ENCODE measurements at regions not wholly inside any gene's neighbourhood (a gene's known extent, or its start where the extent isn't known, plus 50 kb on each side); places are given as distances from the start of the nearest gene placed in this dataset.
"Not testable (repeated sequence)": the region's sequence is repeated elsewhere in the genome, so short reads cannot be mapped to it uniquely, and the experiment has no call there.

DNA sequence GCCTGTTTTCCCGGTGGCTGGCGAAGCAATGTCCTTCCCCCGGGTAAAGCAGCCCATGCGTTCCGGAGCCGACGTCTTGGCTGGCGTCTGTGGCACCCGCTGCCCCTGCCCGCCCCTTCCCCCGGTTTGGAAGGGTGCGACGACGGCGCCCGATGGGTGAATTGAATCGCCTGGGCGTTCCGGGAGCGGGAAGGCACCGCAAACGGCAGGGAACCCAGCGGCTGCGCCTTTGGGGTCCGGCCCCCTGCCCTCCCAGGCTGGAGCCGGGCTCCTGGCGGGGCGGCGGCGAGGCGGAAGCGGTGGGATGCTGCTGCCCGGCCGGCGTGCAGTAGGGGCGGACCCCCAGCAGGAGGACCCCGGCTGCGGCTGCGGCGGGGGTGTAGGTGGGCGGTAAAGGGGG lies 123.6 kb upstream of the RHOU start:
- DNase-seq, result not testable (repeated sequence)

DNA sequence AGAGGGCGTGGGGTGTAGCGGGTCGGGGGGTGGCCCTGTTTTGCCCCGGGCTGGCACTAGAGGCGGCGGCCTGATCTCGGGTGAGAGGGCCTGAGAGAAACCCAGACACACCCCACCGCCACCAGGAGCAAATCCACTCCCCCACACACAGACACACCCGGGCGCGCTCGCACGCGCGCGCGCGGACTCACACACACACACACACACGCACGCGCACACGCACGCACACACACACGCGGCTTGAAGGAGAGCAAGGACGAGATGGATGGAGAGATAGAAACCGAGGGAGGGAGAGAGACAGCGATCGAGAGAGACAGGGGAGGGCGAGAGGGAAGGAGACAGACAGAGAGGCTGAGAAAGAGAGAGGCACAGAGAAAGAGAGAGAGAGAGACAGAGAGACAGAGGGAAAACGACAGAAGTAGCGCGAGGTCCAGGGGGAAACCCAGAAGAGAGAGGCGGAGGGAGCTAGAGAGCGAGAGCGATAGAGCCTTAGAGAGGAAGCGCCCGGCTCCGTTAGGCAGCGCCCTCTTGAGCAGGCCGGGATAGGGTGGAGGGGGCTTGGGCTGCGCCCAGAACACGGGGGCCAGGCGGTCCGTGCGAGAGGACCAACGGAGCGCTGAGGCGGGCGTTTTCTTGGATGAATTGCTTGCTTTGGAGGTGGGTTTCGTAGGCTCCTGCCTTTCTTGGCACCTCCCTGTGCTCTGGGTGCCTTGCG lies 113.1 kb upstream of the RHOU start:
- DNase-seq, result not testable (repeated sequence)

DNA sequence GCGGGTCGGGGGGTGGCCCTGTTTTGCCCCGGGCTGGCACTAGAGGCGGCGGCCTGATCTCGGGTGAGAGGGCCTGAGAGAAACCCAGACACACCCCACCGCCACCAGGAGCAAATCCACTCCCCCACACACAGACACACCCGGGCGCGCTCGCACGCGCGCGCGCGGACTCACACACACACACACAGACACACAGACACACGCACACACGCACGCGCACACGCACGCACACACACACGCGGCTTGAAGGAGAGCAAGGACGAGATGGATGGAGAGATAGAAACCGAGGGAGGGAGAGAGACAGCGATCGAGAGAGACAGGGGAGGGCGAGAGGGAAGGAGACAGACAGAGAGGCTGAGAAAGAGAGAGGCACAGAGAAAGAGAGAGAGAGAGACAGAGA lies 108.8 kb upstream of the RHOU start:
- not testable (repeated sequence) for DNase-seq

DNA sequence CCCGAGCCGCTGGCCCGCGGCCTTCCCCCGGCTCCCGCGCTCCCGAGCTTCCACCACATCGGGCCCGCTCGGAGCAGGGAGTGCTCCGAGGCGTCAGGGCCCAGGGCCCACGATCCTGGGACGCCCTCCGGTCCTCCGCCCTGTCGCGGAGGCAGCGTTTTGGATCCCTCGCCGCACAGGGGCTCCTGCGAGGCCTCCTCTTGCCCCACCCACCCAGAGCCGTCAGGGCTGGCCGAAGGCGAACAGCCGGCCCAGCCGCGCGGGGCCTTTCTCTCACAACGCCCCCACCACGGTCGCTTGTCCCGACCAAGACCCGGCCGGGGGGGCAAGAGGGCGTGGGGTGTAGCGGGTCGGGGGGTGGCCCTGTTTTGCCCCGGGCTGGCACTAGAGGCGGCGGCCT lies 102.4 kb upstream of the RHOU start:
- not testable (repeated sequence) for DNase-seq

DNA sequence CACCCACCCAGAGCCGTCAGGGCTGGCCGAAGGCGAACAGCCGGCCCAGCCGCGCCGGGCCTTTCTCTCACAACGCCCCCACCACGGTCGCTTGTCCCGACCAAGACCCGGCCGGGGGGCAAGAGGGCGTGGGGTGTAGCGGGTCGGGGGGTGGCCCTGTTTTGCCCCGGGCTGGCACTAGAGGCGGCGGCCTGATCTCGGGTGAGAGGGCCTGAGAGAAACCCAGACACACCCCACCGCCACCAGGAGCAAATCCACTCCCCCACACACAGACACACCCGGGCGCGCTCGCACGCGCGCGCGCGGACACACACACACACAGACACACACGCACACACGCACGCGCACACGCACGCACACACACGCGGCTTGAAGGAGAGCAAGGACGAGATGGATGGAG lies 100.0 kb upstream of the RHOU start:
- peak; percentile 80 for DNase-seq

DNA sequence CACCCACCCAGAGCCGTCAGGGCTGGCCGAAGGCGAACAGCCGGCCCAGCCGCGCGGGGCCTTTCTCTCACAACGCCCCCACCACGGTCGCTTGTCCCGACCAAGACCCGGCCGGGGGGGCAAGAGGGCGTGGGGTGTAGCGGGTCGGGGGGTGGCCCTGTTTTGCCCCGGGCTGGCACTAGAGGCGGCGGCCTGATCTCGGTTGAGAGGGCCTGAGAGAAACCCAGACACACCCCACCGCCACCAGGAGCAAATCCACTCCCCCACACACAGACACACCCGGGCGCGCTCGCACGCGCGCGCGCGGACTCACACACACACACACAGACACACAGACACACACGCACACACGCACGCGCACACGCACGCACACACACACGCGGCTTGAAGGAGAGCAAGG lies 97.8 kb upstream of the RHOU start:
- DNase-seq, result not testable (repeated sequence)

DNA sequence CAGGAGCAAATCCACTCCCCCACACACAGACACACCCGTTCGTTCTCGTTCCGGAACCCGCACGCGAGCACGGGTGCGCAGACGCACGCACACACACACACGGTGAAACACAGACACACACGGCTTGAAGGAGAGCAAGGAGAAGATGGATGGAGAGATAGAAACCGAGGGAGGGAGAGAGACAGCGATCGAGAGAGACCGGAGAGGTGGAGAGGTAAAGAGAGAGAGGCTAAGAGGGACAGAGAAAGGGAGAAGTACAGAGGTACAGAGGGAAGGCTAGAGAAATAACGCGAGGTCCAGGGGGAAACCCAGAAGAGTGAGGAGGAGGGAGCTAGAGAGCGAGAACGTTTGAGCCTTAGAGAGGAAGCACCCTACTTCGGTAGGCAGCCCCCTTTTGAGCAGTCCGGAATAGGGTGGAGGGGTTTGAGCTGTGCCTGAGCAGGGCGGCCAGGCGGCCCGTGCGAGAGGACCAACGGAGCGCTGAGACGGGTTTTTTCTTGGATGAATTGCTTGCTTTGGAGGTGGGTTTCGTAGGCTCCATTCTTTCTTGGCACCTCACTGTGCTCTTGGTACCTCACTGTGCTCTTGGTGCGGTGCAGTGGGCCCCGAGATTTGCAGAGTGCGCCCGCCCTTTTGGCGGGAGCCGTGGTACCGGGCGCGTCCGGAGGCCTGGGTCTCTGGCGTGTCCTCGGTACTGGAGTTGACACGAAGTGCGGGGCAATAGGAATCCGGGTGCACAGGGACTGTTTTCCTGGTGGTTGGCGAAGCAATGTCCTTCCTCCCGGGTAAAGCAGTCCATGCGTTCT lies 88.4 kb upstream of the RHOU start:
- peak; percentile 72 for DNase-seq

DNA sequence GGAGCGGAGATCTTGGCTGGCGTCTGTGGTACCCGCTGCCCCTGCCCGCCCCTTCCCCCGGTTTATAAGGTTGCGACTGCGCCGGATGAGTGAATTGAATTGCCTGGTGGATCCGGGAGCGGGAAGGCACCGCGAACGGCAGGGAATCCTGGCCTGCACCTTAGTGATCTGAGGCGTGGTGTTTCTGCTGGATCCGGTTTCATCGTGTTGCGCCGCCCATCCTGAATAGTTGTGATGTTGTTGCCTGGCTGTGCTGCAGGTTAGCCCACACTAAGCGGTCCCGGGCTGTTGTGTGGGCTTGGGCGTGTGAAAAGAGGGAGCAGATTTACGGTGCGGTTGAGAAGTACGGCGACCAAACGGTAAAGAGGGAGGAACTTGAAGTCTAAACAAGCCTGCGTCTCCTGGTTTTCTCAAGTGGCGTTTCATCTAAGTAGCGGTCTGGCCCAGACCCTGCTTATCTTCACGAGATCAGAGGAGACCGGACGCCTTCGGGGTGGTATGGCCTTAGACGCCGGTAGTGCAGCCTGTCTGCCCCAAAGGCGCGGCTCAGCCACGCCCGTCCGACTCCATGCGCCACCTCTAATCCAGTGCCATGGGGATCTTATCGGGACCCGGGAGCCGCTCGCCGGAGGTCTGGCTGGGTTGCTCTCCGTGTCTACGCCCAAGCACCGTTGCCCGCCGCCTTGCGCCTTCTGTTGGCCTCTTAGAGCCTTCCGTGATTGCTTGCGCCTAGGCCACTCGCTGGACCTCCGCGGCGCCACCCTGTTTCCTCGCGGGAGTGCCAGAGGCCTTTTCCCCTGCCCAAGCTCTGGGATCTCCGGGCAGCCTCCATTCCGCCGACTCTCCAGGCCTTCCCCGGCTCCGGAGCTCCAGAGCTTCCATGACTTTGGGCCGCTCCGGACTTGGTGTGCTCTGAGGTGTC lies 87.5 kb upstream of the RHOU start:
- DNase-seq, result peak; percentile 66

DNA sequence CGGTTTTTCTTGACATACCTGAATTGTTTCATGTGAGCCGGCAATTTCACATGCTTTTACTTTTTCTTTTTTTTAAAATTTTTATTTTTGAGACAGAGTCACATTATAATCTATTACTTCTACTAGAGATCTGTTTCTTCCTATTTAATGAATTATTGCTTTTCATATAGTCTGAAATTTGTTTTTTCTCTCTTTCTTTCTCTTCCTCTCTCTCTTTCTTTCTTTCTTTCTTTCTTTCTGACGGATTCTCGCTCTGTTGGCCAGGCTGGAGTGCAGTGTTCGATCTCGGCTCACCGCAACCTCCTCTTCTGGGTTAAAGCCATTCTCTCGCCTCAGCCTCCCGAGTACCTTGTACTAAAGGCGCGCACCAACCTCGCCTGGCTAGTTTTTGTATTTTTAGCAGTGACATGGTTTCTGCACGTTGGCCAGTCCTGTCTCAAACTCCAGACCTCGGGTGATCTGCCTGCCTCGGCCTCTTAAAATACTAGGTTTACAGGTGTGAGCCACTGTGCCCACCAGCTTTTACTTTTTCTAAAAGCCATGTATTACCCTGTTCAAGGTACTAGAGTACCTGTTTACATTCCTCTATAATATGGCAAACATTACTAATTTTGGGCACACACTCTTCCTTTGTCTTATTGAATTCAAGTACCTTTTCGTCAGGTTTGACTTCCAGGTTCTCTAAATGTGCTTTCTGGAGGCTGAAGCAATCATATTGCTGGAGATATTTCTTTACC lies 86.5 kb upstream of the RHOU start:
- no peak for DNase-seq

DNA sequence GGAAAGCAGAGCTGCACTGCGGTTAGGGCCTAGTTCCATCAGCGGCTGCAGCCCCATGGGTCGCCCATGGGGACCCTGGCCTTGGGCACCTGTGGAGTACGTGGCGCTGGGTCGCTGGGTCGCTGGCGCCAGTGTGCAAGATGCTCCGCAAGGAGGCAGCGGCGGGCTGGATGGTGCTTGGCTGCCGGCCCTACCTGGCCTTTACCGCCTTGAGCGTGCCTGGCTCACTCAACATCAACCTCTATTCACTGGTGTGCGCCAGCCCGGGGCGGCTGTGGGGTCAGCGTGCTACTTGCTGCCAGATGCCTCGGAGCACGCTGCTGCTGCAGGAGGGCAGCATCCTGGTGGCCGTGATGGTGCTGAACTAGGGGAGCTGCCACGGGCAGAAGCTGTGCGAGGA lies 85.1 kb upstream of the RHOU start:
- no peak for DNase-seq

DNA sequence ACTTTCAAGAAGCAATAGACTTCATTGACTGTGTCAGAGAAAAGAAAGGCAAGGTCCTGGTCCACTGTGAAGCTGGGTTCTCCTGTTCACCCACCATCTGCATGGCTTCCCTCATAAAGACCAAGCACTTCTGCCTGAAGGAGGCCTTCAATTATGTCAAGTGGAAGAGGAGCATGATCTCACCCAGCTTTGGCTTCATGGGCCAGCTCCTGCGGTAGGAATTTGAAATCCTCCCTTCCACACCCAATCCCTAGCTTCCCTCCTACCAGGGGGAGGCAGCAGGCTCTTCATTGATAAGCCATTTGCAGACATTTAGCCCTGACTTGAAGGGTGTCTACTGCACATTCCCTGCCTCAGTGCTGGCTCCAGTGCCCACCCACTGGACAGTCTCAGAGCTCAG lies 84.3 kb upstream of the RHOU start:
- DNase-seq, result no peak

DNA sequence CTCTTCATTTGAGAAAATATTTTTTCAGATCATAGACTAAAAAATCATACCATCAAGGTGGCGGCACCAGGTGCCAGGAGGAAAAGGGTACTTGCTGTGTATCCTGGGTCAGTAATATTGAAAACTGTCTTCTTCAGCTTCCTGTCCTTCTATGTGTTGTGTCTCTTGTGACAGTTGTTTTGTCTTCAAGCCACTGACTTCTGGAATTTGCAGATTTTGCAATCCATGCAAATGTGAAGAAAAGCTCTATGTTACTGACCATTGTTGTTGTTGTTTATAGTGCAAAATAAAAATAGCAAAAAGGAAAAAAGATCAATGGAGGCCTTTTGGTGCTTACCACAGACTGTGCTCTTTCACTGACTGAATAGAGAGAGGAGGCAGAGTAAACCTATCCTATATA lies 83.2 kb upstream of the RHOU start:
- DNase-seq, result no peak

DNA sequence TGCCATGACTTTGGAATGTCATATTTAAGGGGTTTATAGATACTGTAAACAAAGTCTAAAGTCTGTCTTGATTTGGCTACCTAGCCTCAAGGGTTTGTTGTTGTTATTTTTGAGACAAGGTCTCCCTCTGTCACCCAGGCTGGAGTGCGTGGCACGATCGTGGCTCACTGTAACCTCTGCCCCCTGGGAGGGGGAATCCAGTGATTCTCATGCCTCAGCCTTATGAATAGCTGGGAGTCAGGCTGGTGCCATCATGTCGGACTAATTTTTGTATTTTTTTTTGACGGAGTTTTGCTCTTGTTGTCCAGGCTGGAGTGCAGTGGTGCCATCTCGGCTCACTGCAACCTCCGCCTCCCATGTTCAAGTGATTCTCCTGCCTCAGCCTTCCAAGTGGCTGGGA lies 82.2 kb upstream of the RHOU start:
- not testable (repeated sequence) for DNase-seq

DNA sequence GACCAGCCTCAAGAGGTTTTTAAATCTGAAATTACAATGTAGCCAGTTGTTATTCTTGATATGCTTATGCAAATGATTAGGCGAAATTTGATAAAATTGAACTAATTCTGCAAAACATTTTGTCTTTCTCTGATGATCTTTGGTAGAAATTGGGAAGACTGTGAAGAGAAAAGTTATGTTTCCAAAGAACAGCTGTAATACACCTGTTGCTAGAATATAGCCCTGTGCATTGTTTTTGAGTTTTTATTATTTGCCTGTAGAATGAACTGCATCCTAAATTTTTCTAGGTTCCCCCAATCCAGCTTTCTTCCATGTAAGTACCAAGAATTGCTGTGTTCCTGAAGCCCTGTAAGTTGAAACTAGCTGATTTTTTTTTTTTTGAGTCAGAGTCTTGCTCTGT lies 81.5 kb upstream of the RHOU start:
- DNase-seq, result no peak

DNA sequence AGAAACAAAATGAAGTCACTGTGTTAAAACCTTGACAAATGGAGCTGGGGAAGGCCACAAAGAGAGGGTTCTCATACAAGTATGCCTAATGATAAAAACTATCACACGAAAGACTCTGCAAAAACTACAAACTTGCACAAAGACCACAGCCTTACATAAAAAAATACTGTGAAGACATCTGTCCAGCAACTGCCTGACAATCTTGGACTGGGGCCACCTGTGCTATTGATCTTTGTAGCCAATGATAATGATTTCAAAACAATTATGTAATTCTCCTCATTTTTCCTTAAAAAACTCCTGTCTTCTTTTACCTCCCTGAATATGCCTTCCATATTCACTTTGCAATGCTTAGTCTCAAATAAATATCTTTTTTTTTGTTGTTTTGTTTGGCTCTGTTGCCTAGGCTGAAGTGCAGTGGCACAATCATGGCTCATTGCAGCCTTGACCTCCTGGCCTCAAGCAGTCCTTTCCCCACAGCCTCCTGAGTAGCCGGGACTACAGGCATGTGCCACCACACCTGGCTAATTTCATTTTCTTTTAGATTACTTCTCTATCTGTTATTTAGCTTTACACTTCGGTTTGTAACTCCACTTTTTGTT lies 79.4 kb upstream of the RHOU start:
- DNase-seq, result no peak

DNA sequence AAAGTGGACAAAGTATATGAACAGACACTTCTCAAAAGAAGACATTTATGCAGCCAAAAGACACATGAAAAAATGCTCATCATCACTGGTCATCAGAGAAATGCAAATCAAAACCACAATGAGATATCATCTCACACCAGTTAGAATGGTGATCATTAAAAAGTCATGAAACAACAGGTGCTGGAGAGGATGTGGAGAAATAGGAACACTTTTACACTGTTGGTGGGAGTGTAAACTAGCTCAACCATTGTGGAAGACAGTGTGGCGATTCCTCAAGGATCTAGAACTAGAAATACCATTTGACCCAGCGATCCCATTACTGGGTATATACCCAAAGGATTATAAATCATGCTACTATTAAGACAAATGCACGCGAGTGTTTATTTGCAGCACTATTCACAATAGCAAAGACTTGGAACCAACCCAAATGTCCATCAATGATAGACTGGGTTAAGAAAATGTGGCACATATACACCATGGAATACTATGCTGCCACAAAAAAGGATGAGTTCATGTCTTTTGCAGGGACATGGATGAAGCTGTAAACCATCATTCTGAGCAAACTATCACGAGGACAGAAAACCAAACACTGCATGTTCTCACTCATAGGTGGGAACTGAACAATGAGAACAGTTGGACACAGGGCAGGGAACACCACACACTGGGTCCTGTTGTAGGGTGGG lies 73.1 kb upstream of the RHOU start:
- not testable (repeated sequence) for DNase-seq

DNA sequence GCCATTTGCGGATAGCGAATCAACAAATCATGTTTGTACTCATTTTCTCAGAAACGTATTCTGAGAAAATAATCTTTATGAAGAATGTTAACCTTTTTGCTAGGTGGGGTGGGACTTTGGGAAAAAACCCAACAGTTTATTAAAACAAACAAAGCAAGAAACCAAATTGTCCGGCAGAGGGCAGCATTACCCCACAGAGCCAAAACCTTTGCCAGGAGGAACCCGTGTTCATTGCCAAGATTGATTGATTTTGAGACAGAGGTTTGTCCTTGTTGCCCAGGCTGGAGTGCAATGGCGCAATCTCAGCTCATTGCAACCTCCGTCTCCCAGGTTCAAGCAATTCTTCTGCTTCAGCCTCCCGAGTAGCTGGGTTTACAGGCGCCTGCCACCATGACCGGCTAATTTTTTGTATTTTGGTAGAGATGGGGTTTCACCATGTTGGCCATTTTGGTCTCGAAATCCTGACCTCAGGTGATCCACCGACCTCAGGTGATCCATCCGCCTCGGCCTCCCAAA lies 70.8 kb upstream of the RHOU start:
- DNase-seq, result peak; percentile 90

DNA sequence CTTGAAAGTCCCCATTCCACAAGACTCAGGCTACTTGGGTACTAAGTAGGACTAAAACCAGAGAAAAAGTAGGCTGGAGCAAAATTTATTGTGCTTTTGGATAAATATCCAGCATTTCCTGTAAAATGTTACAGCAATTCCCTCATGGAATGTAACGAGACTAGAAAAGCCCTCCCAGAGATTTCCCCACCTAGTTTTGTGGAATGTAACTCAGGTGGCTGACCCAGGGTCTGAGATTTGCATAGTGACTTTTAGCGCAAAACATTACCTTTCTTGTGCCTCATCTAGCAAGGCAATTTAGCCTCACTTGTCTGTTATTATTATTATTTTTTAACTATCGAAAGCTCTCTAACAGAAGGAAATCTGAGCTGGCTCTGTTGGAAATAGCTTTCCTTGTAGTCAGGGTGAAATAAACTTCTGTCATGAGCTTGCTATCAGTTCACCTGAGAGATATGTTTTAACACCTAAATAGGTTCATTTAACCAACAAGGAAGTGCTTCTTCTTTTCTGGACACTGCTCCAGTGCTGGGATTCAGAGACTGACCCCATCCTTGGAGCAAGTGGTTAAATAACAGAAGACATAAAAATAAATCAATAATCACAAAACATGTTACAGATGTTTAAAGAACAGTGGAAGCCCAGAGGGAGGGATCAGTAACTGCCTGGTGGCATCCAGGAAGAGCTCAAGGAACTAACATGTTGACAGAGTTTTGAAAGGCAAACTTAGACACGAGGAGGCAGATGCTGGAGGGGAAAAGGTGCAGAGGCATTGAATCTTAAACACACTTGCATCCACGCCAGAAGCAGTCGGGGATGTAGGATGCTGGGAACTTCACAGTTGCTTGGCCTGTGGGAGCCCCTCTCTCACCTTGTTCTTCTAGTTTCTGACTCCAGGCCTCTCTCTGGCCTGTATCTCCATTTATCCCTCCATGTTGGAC lies 68.3 kb upstream of the RHOU start:
- no peak for DNase-seq

DNA sequence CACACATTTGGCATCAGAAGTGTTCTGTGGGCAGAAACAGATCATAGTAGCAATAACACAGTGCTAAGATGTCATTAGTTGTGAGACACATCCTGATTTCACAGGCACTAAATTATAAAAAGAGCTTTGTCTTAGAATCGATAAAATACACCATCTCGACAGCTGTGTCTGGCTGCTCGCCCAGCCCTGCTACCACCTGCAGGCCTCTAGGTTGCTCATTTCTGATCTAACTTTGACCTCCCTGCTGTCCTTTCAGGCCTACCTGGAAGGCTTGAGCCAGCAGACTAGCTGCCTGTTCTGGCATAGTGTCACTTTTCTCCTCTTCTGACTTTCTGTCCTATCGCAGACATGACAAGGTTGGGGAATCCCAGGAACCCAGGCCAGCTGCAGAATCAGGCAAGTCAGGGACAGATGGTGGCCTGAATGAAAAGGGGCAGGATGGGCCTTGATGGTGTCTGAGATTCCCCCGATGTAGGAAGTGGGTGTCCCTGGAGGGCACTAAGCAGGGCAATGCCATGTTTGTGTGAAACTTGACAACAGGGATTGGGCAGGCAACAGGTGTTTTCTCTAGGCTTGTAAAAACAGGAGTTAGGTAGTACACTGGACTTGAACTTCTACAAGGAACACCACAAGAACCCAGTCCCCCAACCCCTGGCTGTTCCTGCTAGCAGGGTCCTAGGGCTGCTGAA lies 66.6 kb upstream of the RHOU start:
- DNase-seq, result no peak

DNA sequence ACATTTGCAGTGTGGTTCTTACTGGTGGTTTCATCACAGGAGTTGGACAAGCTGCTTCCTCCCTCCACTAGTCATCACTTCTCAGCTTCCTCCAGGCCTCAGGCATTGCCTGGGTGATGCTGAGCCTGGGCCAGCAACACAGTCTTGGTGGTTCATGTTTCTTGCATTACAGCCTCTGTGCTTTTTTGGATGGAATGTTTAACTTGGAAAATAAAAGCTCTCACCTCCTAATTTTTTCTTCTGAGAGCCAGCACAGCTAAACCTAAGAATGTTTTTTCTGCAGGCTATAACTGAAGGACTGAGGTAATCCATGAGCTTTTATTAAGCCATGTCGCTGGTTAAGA lies 66.1 kb upstream of the RHOU start:
- no peak for DNase-seq

All from activated effector memory CD4-positive, alpha-beta T cell treated with anti-CD3 and anti-CD28 coated beads, Interleukin-2, amount 50 U/mL, for 16 hours (primary cell).